Loucy (cell line): ENCODE measurements at regions not wholly inside any gene's neighbourhood (a gene's known extent, or its start where the extent isn't known, plus 50 kb on each side); places are given as distances from the start of the nearest gene placed in this dataset.

Source experiments
- CTCF ChIP-seq: fragments of 200-600 bp; sonication (generic); conservative IDR thresholded peaks from 2 replicates; pipeline ENCODE4 v1.5.1; 2014; ENCODE audit warnings: mild to moderate bottlenecking, antibody characterized with exemption, low read length
- EZH2phosphoT487 ChIP-seq: fragments of 200-600 bp; IDR thresholded peaks from 2 replicates; pipeline ENCODE4 v1.6.1; 2018; ENCODE audit warnings: antibody characterized with exemption, mild to moderate bottlenecking, moderate library complexity, borderline replicate concordance

- no peak for TF ChIP-seq CTCF
- TF ChIP-seq EZH2phosphoT487: no peak
Measured at GRCh38 chr10:128297709-128298378, 171.6 kb upstream of the MKI67 start.
